ENCODE measurements at regions not wholly inside any gene's neighbourhood (a gene's known extent, or its start where the extent isn't known, plus 50 kb on each side); places are given as distances from the start of the nearest gene placed in this dataset.

DNA sequence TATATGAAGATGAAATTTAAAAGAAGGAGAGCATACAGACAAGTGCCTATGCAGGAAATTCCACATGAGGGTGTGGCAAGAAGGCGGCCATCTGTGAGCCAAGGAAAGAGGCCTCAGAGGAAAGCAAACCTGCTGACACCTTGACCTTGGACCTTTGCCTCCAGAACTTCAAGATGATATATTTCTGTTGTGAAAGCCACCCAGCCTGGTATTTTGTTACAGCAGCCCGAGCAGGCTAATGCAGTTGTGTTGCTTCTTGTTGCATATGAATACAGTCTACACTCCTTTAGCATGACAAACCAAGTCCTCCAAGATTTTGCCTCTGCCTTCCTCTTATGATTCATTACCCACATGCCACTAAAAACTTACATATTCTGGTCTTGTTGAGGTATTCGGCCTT is 374.8 kb upstream of the TRIB2 start:
- H3K79me2 ChIP-seq (ENCODE audit: control insufficient read depth, insufficient read depth, low read length) = no peaks in the 10 kb centered on the region
- H3K9me3 ChIP-seq (replicated peaks; ENCODE audit: control insufficient read depth, insufficient read depth, low read length) = no peaks in the 10 kb centered on the region
- TF ChIP-seq EZH2 (IDR thresholded peaks at IDR 0.05; ENCODE audit: borderline replicate concordance, low read depth, low read length, severe bottlenecking) (no peak), GATA2 (IDR thresholded peaks at IDR 0.05; ENCODE audit: insufficient read depth, insufficient read length, low read depth, low read length) (no peak), MYC (IDR thresholded peaks at IDR 0.05; ENCODE audit: low read depth, low read length) (no peak), POLR2A (IDR thresholded peaks at IDR 0.05; ENCODE audit: low read depth, low read length) (no peak), CTCF (IDR thresholded peaks at IDR 0.05; ENCODE audit: extremely low read depth in 1 of 2, insufficient read depth in 1 of 2, low read depth in 1 of 2, low read length in 2 of 2) (no peak), POLR2AphosphoS5 (IDR thresholded peaks at IDR 0.05; ENCODE audit: insufficient read depth, low read depth, low read length) (no peak), JUN (IDR thresholded peaks at IDR 0.05; ENCODE audit: borderline replicate concordance, insufficient read depth, insufficient read length, low read depth) (no peak), FOS (IDR thresholded peaks at IDR 0.05; ENCODE audit: borderline replicate concordance, insufficient read depth, low read length) (no peak)
- TF ChIP-seq, protein P1, sequence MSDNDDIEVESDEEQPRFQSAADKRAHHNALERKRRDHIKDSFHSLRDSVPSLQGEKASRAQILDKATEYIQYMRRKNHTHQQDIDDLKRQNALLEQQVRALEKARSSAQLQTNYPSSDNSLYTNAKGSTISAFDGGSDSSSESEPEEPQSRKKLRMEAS (IDR thresholded peaks at IDR 0.05; ENCODE audit: insufficient read depth, insufficient read length) = no peak
- FAIRE-seq = no peak
- intact Hi-C loops (cut with micrococcal nuclease) (no loop called here), dilution Hi-C loops (cut with MboI; ENCODE audit: extremely low pct_ligation_motif_present, low sequenced_read_pairs) (no loop called here)
- peaks cover 0 to under 1% of the 10 kb centered on the region in 2 experiments for H3K27me3 ChIP-seq (ENCODE audit: control insufficient read depth in 2 of 2, insufficient read depth in 2 of 2, low read length in 2 of 2)
- no peaks in the 10 kb centered on the region for H3K9me1 ChIP-seq (replicated peaks; ENCODE audit: control insufficient read depth, extremely low read depth, insufficient read depth, low read length)
- H2AFZ ChIP-seq (ENCODE audit: low read depth, low read length) = no peak overlapping the region
- no peaks in the 10 kb centered on the region for H4K20me1 ChIP-seq (replicated peaks; ENCODE audit: control insufficient read depth, extremely low read depth, insufficient read depth, low read length)
- no peaks in the 10 kb centered on the region for H3K4me1 ChIP-seq (ENCODE audit: control insufficient read depth, extremely low read depth, insufficient read depth, low read length)
- no peak overlapping the region for H3K4me2 ChIP-seq (ENCODE audit: insufficient read depth, low read length)
- H3K27ac ChIP-seq (ENCODE audit: insufficient read depth, low read depth, low read length) = no peak overlapping the region
- BruUV-seq (replicated peaks) = no TSS peak
- no peak for DNase-seq (ENCODE audit: low read depth, low spot score)
- H3K4me3 ChIP-seq (replicated peaks in 1 of 3; ENCODE audit: insufficient read depth in 1 of 3, low read depth in 1 of 3, low read length in 3 of 3) = no peak overlapping the region
- ChIA-PET CTCF (no interaction called here), POLR2A (no interaction called here)
- no peaks in the 10 kb centered on the region for H3K36me3 ChIP-seq (ENCODE audit: control insufficient read depth in 2 of 2, extremely low read depth in 1 of 2, insufficient read depth in 2 of 2, low read length in 2 of 2)
- H3K9ac ChIP-seq (replicated peaks; ENCODE audit: extremely low read depth, insufficient read depth, low read length) = no peak overlapping the region

All from endothelial cell of umbilical vein (primary cell).